HG03460 (cell line): ENCODE measurements at regions not wholly inside any gene's neighbourhood (a gene's known extent, or its start where the extent isn't known, plus 50 kb on each side); places are given as distances from the start of the nearest gene placed in this dataset.

Source experiments
- ATAC-seq: cut with Tn5 transposase; IDR thresholded peaks from one replicate; pipeline ENCODE4 v1.9.1; 2021; ENCODE audit not compliant: unreplicated experiment

DNA sequence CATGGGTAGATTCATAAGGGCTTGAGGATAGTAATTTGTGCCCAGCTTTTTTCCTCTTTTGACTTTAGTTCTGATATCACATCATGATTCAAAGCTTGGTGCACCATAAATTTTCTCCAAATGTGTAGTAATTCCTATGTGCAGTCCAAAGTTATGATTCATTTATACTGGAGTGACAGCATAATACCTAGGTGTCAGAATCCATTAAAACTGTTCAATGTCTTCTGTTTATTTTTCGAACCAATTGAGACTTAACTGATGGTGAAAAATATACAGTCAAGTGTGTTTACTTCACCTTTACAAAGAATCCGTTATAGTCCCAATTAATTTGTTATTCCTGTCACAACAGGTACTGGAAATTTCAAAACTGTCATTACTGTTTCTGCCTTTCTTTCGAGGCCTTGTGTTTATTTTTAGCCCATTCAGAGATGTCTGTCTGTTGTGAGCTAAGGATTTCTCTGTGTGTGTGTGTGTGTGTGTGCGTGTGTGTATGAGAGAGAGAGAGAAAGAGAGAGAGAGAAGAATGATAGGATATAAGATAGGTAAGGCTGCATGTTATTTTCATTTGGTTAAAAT lies 389.7 kb upstream of the ATP5MC3 start:
- ATAC-seq: no peak

DNA sequence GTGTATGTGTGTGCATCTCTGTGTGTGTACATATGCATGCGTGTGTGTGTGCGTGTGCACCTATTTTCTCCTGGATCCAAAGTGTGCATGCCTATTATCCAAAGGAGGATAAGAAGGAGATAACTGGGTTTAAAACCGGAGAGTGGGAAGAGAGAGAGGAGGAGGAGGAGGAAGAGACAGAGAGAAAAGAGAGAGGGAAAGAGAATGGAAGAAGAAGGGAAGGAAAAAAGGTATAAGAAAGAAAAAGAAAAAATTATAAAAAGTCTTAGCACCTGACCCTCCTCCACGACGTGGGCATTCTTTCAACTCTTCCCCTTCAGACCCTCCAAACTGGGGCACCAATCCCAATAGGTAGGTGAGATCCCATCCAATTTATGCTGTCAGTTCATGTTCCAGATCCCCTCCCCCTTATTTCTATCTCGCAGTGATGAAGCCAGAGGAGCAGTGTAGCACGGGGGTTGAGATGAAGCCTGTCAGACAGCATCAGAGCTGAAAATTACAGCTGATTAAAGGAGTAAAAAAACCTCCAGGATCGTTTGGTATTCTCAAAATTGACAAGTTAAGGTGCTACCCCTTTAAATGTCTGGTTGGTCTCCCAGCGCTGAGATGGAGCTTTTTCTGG lies 386.7 kb upstream of the ATP5MC3 start:
- ATAC-seq: no peak

DNA sequence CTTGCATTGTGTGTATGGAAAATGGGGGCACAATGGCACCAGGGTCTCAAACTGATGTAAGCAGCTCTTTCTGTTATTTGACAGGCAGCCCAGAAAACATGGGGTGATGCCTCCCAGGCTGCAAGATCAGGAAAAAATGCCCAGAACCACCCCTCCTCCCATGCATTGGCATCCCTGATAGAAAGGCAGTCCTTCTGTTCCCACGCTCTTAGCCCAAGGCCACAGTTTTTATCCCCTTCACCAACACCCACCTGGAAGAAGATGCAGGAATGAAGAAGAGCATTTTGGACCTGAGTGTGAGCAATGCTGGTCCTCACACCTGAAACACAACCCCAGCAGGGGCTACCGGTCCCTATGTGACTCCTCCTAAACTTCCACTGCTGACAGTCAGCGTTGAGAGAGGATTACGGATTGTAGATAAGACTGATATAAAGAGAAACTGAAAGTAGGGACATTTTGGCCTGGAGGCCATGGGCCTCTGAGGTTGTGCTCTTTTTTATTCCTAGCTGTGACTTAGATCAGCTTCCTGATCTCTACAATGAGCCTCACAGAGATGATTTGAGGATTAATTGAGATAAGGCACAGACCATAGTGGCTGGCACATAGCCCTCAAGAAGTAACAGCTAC lies 386.0 kb upstream of the ATP5MC3 start:
- ATAC-seq: no peak

DNA sequence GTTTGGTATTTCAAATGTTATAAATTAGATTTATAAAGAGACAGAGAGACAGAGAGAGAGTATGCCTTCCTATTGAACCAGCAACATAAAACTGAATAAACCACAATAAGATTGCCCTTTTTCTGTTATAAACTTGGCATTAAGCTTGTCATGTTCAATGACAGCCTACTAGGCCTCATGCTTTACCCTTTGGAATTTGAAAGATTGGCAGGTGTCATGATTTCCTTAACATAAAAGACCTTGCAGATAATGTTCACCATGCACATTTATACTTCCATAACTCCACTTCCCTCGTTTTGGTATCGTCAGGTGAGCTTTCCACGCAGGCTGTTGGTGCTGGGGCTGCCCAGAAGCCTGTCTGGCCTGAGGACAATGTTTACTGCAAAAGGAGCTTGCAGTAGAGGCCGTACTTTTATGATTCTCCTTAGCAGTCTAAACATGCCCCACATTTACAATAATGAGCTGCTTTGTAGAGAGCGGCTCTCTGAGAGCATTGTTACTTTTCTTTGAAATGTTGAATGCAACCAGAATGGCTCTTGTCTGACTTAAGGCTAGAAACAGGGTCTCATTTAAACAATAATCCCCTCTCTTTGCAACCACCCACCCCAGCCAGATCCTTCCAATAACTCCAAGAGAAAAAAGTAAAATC lies 379.1 kb upstream of the ATP5MC3 start:
- no peak for ATAC-seq

DNA sequence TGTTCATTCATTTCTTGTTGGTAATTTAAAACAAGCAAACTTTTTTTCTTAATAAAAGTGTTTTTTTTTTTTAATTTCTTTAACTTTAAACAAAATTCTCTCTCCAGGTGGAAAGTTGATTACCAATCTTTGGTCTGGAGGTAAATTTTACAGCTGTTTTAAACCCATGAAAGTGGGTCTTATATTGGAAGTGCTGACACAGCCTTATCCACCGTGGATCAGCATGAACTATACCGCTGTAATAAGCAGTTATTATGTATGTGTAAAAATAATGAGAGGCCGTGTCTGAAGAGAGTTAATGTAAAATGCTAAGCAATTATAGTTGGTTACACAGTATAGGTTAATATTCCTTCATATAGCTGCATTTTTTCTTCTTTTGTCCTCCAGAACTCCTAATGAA lies 378.1 kb upstream of the ATP5MC3 start:
- ATAC-seq: no peak

DNA sequence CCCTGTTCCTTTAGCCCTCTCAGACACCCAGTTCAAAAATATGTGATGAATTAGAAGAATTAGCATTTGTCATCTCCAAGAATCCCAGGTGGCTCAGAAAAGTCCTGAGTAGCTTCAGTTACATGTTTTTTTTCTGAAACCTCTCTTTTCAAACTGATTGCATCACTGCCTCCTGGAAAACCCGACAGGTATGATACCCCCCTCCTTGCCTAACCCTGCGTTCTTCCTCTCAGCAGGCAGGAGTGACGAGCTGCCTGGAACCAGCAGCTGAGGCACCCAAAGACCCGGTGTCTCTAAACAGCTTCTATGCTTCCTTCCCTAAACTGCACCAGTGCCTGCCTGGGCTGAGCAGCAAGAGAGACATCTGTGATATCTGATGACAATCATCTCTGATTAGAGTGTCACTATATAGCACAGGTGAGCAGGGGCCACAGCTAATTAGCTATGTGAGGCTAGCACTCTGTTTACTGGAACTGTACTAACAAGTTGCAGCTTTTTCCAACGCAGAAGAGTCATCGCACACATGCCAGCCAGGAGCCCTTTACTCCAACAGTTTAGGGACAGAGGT lies 376.4 kb upstream of the ATP5MC3 start:
- ATAC-seq: no peak

DNA sequence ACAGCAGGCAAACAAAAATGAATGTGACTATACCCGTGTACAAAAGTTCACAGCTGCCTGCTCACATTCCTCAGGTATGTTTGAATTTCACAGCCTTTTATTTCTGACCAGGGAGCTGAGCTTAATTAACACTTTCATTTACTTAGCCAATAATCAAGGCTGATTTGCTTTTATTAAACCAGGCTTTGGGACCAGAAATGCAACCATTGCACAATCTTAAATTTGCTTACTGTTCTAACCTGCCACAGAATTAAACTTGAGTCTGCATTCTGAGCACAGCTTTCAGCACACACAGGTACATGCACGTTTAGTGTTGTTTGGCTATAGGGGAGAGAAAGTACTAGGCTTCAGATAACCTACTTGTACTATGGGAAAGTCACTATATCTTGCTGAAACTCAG lies 372.4 kb upstream of the ATP5MC3 start:
- ATAC-seq: no peak

DNA sequence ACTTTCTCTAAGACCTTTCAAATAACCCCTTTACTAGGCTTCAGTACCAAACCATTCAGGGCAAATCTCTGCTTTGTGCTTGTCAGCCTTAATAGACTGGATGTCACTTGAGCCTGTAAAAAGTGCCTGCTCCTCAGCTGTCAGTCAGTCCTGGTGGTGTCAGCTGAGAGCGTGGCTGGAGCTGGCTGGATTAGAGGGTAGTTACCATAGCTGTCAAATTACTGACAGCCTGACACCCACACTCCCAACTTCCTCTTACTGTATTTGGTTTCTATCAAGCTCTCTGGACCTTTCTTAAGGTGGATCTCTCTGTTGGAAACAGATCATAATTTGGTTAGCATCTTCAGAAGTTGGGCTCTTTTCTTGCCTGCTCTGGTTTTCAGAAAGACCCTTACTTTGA lies 371.4 kb upstream of the ATP5MC3 start:
- no peak for ATAC-seq

DNA sequence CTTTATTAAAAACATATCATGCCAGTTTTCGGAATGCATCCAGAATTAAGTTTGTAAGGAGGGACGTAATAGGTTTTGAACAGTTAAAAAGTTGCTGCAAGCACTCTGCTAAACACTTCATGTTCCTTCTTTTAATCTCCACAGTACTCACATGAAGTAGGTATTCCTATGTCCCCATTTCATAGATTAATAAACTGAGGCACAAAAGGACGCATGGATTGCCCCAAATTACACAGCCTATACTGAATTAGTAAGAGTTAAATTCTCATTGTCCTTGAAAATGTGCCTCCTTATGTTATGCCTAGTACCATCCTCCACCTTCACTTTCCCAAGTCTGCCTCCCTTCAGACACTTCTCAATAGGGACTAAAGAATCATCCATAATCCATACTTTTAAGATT lies 358.9 kb upstream of the ATP5MC3 start:
- no peak for ATAC-seq

DNA sequence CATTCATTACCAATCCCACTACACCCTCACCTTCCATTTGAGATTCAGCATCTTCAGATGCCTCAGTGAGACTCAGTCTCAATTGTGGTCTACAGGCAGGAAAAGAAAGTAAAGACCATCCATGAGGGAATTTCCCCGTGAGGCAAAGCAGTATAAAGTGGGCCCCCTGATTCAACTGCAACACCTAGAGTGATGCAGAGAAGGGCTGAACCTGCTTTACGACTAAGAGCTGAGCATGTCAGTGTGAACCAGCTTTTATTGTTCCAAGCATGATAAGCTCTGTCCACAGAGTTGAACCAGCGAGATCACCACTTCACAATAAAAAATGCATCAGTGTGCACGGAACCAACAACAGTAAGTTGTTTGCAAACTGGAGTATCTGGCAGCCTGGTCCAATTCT lies 357.6 kb upstream of the ATP5MC3 start:
- no peak for ATAC-seq

DNA sequence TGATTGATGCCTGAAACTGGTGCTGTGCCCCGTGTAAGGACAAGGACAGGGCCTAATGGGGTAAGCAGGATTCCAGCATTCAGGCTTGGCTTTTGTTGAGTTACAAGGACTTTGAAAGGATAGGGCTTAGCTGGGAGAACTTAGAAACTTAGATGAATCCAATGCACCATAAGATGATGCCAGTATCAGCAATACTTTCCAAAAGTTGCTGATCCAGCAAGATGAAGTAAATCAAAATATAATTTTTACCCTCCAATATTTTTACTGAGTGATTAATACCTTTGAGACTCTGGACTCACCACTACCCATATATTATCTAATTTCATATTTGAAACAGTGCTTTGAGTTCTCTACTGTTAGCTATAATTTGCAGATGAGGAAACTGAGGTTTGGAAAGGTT lies 354.5 kb upstream of the ATP5MC3 start:
- ATAC-seq: no peak

DNA sequence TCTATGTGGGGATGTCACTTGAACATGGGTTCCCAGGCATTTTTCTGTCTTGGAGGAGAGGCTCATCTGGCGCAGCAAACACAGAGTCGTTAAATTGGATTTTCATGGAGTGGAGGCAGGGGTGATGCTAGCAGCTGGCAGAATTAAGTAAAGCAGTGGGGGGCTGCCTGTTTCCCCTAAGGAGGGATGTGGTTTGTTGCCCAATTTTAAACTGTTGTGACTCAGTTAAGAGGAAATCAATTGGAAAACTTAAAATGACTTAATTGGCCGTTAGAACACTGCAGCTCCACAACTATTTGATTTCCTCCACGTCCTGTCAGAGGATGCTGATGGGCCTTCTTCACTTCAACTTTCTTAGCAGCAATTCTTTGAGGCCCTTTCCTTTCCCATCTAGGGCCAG lies 354.1 kb upstream of the ATP5MC3 start:
- no peak for ATAC-seq

DNA sequence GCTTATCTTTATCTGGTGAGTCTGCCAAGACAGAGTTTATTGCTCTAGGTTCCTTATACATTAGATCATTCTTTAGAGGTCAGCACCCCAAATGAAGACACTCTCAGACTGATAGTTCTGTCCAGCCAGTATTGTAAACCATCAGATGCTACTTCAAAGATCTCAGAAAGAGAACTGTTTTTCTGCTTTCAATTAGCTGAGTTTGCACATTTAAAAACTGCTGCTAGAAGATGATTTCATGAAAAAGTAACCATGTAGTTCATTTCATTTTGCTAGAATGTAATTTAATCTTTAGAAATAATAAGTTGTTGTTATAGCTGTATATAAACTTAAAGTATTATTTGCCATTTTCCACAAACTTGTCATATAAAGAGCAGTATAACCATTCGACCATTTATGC lies 344.5 kb upstream of the ATP5MC3 start:
- no peak for ATAC-seq

DNA sequence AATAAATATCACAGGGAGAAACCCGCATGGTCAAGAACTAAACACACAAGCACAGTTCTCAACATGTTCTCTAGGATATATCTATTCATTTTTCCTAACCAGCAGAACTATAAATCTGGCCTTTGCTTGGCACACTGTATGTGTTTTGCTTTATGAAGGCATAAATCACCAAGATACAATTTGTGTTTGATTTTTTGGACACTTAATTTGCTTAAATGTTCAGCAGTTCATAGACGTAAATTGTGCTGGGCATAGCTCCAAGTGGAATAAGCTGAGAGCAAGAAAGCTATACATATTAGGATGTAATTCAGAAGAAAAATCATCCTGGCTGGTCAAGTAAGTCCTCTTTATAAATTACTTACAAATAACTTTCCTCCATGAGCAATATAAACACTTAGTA lies 341.5 kb upstream of the ATP5MC3 start:
- no peak for ATAC-seq

DNA sequence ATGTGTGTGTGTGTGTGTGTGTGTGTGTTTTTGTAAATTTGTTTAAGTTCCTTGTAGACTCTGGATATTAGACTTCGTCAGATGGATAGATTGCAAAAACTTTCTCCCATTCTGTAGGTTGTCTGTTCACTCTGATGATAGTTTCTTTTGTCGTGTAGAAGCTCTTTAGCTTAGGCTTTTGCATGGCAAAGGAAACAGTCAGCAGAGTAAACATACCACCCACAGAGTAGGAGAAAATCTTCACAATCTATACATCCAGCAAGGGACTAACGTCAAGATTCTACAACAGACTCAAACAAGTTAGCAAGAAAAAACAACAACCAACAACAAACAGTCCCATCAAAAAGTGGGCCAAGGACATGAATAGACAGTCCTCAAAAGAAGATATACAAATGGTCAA lies 336.7 kb upstream of the ATP5MC3 start:
- ATAC-seq: no peak

DNA sequence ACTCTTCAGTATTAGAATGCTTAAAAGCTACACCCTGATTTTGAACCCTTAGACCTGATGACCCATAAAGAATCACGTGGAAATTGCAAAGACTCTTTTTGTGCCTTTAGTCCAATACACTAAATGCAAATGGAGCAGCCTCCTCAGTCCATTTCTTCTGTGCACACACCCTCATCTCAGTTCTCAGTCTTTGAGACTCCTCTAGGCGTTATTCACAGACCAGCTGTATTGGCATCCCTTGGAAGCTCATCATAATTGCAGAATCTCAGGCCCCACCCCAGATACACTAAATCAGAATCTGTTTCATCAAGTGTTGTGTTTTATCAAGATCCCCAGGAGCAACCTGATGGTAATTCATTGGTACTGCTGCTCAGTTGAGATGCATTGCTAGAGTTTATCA lies 335.0 kb upstream of the ATP5MC3 start:
- ATAC-seq: no peak

DNA sequence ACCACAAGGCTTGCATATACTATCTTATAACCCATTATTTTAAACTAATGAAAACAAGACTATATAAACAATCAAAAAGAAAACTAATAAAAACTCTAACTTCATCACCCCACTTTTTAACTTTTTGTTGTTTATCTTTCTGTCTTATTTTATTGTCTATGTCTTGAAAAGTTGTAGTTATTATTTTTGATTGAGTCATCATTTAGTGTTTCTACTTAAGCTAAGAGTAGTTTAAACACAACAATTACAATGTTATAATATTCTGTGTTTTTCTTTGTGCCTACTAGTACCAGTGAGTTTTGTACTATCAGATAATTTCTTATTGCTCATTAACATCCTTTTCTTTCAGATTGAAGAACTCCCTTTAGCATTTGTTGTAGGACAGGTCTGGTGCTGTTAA lies 318.7 kb upstream of the ATP5MC3 start:
- no peak for ATAC-seq

DNA sequence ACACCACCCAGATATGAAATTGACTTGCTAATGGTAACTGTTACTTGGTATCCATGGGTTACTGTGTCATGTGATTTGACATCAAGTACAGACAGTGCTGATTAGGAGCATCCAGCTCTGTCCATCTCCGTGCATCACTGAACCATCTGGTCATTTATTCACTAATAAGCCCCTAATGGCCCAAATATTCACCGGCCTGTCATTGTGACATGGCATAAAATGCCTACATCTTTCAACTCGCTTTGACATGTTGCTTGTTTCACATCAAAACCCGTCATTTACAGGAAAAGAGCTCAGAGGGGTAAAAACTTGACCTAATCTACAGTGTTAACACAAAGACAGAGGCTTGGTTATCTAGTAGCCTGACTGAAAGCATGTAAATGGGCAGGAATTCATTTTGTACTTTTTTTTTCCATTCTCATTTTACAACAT lies 308.9 kb upstream of the ATP5MC3 start:
- no peak for ATAC-seq

DNA sequence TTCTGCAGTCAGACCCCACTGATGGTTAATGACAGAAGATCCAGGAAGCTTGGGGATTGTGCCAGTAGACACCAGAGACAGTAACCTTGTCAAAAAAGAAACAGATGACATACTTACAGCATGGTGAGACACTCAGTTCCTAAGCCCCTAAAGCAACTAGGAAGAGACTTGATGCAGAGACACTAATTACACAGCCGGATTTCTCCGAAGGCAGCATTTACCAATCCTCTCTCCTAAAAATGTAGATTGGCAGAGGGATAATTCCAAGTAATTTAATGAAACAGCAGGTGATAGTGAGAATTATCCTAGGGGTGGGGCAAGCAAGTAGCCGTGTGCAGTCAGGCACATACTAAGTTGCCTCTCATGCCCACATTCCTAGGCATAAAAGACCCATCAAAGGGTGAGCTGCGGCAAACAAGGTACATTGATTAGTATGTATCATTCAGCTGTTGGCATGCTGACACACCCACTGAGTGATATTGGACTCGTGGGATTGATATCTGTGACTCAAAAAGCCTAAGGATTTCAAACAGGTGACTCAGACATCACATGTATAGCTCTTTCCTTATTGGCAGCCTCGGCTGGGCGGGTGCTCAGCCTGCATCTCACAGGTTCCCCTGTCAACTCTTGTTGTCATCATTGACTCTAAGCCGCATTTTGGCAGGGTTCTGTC lies 296.7 kb upstream of the ATP5MC3 start:
- ATAC-seq: no peak

DNA sequence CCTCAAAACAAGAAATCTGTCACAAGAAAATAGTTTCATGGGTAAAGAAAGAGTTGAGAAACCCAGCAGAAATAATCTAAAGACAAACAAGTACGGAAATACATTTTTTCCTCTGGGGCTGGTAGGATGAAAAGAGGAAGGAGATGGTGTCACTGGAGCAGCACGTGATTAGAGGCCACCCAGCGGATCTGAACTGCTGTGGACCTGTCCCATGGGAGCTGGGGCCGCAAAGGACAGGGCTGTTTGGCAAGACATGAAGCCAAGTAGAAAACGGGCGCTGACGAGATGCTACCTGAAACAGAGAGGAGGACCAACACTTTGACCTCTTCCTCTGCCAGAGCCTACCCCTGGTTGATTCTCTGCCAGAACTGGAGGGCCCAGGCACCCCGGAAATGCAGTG lies 295.4 kb upstream of the ATP5MC3 start:
- ATAC-seq: no peak

DNA sequence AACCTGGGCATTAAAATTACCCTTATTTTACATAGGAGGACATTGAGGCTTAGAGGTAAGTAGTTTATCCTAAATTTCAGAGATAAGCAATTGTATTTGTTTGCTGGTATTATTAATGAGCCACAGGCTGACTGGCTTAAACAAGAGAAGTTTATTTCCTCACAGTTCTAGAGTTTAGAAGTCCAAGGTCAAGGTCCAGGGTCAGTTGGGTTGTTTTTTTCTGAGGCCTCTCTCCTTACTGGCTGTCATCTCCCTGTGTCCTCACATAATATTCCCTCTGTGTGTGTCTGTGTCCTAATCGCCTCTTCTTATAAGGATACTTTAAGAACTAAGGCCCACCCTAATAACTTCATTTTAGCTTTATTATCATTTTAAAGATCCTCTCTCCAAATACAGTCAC lies 294.9 kb upstream of the ATP5MC3 start:
- ATAC-seq: no peak

DNA sequence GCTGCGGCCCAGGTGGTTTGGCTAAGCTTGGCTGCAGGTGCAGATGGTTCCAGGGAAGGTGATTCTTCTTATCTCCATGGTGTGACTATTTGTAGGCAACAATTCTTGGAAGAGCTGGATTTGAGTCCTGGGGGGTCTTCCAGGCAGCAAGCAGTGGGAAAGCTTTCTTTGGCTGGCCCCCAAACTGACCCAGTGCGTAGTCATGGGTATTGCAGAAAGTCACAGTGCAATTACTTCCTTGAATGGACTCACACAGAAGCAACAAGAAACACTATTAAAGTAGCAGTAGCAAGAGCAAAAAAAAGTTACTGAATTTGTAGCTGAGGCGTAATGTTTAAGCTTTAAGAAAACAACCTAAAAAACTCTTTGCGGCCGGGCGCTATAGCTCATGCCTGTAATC lies 293.6 kb upstream of the ATP5MC3 start:
- ATAC-seq: no peak
